ENCODE measurements at regions not wholly inside any gene's neighbourhood (a gene's known extent, or its start where the extent isn't known, plus 50 kb on each side); places are given as distances from the start of the nearest gene placed in this dataset.

- Histone ChIP-seq H2AFZ (ENCODE audit: control insufficient read depth, low read length) (no peak overlapping the region), H3K79me2 (ENCODE audit: control insufficient read depth, insufficient read depth, low read length) (no peaks in the 10 kb centered on the region), H3K27me3 (ENCODE audit: control insufficient read depth, extremely low read depth, insufficient read depth, low read length) (no peaks in the 10 kb centered on the region), H3K27ac (ENCODE audit: control insufficient read depth, insufficient read depth, low read length) (no peak overlapping the region), H3K9ac (ENCODE audit: control insufficient read depth, extremely low read depth, insufficient read depth, low read length) (no peak overlapping the region), H3K36me3 (ENCODE audit: control insufficient read depth in 2 of 2, extremely low read depth in 1 of 2, insufficient read depth in 2 of 2, low read length in 2 of 2) (no peaks in the 10 kb centered on the region), H3K4me1 (ENCODE audit: control insufficient read depth, extremely low read depth, insufficient read depth, low read length) (no peaks in the 10 kb centered on the region), H3K9me3 (ENCODE audit: control insufficient read depth, low read depth, low read length) (no peaks in the 10 kb centered on the region), H3K4me3 (ENCODE audit: control insufficient read depth in 2 of 3, extremely low read depth in 1 of 3, insufficient read depth in 2 of 3, low read depth in 1 of 3, low read length in 3 of 3) (no peak overlapping the region), H3K9me1 (ENCODE audit: control insufficient read depth, extremely low read depth, insufficient read depth, low read length) (no peaks in the 10 kb centered on the region), H4K20me1 (ENCODE audit: control insufficient read depth, extremely low read depth, insufficient read depth, low read length) (no peaks in the 10 kb centered on the region), H3K4me2 (ENCODE audit: control insufficient read depth, extremely low read depth, insufficient read depth, low read depth, low read length) (no peak overlapping the region)
- no peak for FAIRE-seq
- no peak for DNase-seq (ENCODE audit: low read depth, low spot score)
- no peak for TF ChIP-seq EZH2 (IDR thresholded peaks at IDR 0.05; ENCODE audit: low read length)
- no peak for TF ChIP-seq CTCF (optimal IDR thresholded peaks at IDR 0.05 in 1 of 3, IDR thresholded peaks at IDR 0.05 in 1 of 3, conservative IDR thresholded peaks at IDR 0.05 in 1 of 3; ENCODE audit: extremely low read depth in 1 of 3, insufficient read depth in 2 of 3, low read length in 3 of 3)
- dilution Hi-C loops (cut with MboI; ENCODE audit: extremely low pct_ligation_motif_present, low sequenced_read_pairs) = no loop called here
Observed at GRCh38 chr4:77268108-77268507, 111.1 kb downstream of the CCNG2 start.

DNA sequence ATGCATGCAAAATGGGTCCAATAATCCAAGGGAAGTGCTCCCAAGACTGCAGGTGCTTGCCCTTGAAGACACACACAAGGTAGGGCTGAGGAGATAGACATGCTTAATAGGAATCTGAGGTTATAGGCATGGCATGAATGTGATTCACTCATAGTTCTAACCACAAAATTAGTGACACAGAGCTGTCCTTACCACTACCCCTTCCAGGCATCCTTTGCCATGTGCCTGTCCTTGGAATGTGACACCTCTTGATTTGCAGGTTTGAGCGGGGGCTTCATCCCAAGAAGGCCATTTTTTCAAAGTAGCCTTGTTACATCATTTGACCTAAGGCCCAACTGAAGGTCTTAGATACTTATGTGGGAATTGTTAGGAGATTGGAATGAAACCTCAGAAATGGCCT lies 112.5 kb downstream of the CCNG2 start:
- no peak for DNase-seq (ENCODE audit: low read depth, low spot score)
- peak; percentile 80 for FAIRE-seq

More for the DNA sequence above, 112.5 kb downstream of the CCNG2 start:
- Histone ChIP-seq H3K9me3 (ENCODE audit: control insufficient read depth, low read depth, low read length) (no peaks in the 10 kb centered on the region), H4K20me1 (ENCODE audit: control insufficient read depth, extremely low read depth, insufficient read depth, low read length) (no peaks in the 10 kb centered on the region), H3K4me1 (ENCODE audit: control insufficient read depth, extremely low read depth, insufficient read depth, low read length) (no peaks in the 10 kb centered on the region), H3K27ac (ENCODE audit: control insufficient read depth, insufficient read depth, low read length) (no peak overlapping the region), H2AFZ (ENCODE audit: control insufficient read depth, low read length) (no peak overlapping the region), H3K4me3 (ENCODE audit: control insufficient read depth in 2 of 3, extremely low read depth in 1 of 3, insufficient read depth in 2 of 3, low read depth in 1 of 3, low read length in 3 of 3) (no peak overlapping the region), H3K27me3 (ENCODE audit: control insufficient read depth, extremely low read depth, insufficient read depth, low read length) (no peaks in the 10 kb centered on the region), H3K36me3 (ENCODE audit: control insufficient read depth in 2 of 2, extremely low read depth in 1 of 2, insufficient read depth in 2 of 2, low read length in 2 of 2) (no peaks in the 10 kb centered on the region), H3K9ac (ENCODE audit: control insufficient read depth, extremely low read depth, insufficient read depth, low read length) (no peak overlapping the region), H3K9me1 (ENCODE audit: control insufficient read depth, extremely low read depth, insufficient read depth, low read length) (no peaks in the 10 kb centered on the region), H3K79me2 (ENCODE audit: control insufficient read depth, insufficient read depth, low read length) (no peaks in the 10 kb centered on the region), H3K4me2 (ENCODE audit: control insufficient read depth, extremely low read depth, insufficient read depth, low read depth, low read length) (no peak overlapping the region)
- dilution Hi-C loops (cut with MboI; ENCODE audit: extremely low pct_ligation_motif_present, low sequenced_read_pairs) = no loop called here
- no peak for TF ChIP-seq EZH2 (IDR thresholded peaks at IDR 0.05; ENCODE audit: low read length)
- no peak for TF ChIP-seq CTCF (optimal IDR thresholded peaks at IDR 0.05 in 1 of 3, IDR thresholded peaks at IDR 0.05 in 1 of 3, conservative IDR thresholded peaks at IDR 0.05 in 1 of 3; ENCODE audit: extremely low read depth in 1 of 3, insufficient read depth in 2 of 3, low read length in 3 of 3)
